Neural crest cell (in vitro differentiated cells): ENCODE measurements at regions not wholly inside any gene's neighbourhood (a gene's known extent, or its start where the extent isn't known, plus 50 kb on each side); places are given as distances from the start of the nearest gene placed in this dataset.

Experiments
- DNase-seq: peaks from one replicate; pipeline ENCODE4 v3.0.0; 2021; ENCODE audit warnings: low read depth, mixed read lengths, low spot score
- H3K27ac Mint-ChIP-seq: one replicate; pipeline ENCODE4 v1.8.0; 2021; ENCODE audit warnings: mild to moderate bottlenecking, mixed read lengths; ENCODE audit not compliant: unreplicated experiment
- H3K27me3 Mint-ChIP-seq: 2 replicates; pipeline ENCODE4 v1.8.0; 2021; ENCODE audit warnings: low read depth, mild to moderate bottlenecking, mixed read lengths
- H3K36me3 Mint-ChIP-seq: 2 replicates; pipeline ENCODE4 v1.8.0; 2021; ENCODE audit warnings: low read depth, mild to moderate bottlenecking, mixed read lengths
- H3K4me1 Mint-ChIP-seq: 2 replicates; pipeline ENCODE4 v1.8.0; 2021; ENCODE audit warnings: mixed read lengths
- H3K4me3 Mint-ChIP-seq: one replicate; pipeline ENCODE4 v1.8.0; 2021; ENCODE audit warnings: mild to moderate bottlenecking, mixed read lengths
- H3K9me3 Mint-ChIP-seq: 2 replicates; pipeline ENCODE4 v1.8.0; 2021; ENCODE audit warnings: mixed read lengths
- TF ChIP-seq, protein P1 (sequence below): fragments of 200-600 bp; sonication (generic); conservative IDR thresholded peaks from 2 replicates; pipeline ENCODE4 v1.5.0; 2021; ENCODE audit warnings: antibody characterized with exemption, mild to moderate bottlenecking

DNA sequence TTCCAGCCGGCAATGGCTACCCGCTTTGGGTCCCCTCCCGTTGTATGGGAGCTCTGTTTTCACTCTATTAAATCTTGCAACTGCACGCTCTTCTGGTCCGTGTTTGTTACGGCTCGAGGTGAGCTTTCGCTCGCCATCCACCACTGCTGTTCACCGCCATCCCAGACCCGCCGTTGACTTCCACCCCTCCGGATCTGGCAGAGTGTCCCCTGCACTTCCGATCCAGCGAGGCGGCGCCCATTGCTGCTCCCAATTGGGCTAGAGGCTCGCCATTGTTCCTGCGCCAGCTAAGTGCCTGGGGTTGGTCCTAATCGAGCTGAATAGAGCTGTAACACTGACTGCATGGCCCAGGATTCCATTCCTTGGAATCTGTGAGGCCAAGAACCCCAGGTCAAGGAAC, 359.9 kb downstream of the CTTN start:
- peak overlapping the region; percentile 27 for H3K27ac Mint-ChIP-seq
- H3K9me3 Mint-ChIP-seq: no peaks in the 10 kb centered on the region
- peaks cover 6% of the 10 kb centered on the region for H3K4me1 Mint-ChIP-seq
- no peak overlapping the region for H3K4me3 Mint-ChIP-seq
- H3K27me3 Mint-ChIP-seq: no peaks in the 10 kb centered on the region
- no peak for DNase-seq
- TF ChIP-seq, protein P1, sequence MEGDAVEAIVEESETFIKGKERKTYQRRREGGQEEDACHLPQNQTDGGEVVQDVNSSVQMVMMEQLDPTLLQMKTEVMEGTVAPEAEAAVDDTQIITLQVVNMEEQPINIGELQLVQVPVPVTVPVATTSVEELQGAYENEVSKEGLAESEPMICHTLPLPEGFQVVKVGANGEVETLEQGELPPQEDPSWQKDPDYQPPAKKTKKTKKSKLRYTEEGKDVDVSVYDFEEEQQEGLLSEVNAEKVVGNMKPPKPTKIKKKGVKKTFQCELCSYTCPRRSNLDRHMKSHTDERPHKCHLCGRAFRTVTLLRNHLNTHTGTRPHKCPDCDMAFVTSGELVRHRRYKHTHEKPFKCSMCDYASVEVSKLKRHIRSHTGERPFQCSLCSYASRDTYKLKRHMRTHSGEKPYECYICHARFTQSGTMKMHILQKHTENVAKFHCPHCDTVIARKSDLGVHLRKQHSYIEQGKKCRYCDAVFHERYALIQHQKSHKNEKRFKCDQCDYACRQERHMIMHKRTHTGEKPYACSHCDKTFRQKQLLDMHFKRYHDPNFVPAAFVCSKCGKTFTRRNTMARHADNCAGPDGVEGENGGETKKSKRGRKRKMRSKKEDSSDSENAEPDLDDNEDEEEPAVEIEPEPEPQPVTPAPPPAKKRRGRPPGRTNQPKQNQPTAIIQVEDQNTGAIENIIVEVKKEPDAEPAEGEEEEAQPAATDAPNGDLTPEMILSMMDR: no peak
- no peaks in the 10 kb centered on the region for H3K36me3 Mint-ChIP-seq

DNA sequence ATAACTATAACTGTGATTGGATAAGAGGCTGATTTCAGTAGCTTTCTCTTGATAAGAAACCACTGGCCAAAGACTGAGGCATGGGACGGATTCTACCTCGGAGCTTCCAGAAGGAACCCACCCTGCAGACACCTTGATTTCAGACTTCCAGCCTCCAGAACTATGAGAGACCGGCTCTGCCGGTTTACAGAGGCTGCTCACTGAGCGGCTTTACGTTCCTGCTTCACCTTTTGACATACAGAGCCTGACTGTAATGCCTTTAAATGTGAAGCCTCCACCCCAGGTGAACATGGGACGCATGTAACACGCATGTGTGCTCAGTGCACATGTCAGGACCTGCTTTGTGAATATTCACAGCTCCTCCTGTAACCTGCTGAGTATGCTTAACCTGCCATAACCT, 361.5 kb downstream of the CTTN start:
- no peaks in the 10 kb centered on the region for H3K36me3 Mint-ChIP-seq
- peaks cover 2% of the 10 kb centered on the region for H3K9me3 Mint-ChIP-seq
- H3K4me1 Mint-ChIP-seq: peaks cover 6% of the 10 kb centered on the region
- TF ChIP-seq, protein P1: no peak
- no peak overlapping the region for H3K4me3 Mint-ChIP-seq
- H3K27ac Mint-ChIP-seq: no peak overlapping the region
- no peak for DNase-seq
- no peaks in the 10 kb centered on the region for H3K27me3 Mint-ChIP-seq

DNA sequence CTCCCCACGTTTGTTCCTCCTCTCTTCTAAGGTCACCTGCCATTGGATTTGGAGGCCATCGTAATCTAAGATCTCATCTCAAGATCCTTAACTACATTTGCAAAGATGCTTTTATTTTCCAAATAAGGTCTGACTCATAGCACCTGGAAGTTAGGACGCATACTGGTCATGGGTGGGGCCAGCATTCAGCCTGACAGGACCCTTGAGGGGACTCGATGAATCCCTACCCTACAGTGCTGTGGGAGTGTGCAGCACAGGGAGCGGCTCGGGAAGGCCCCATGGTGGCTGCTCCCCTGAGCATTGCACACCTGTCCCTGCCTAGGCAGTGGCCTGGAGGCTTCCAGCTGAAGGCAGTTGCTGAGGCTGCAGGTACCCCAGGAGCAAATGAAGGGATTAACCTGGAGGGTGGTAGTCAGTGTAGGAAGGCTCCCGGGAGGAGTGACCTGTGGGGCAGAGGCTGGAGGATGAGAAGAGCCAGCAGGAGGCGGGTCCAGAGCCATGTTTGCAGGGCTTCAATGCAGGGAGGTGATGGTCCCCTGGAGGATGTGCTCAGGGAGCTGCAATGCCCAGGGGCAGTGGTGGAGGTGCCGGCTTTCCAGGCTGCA, 362.2 kb downstream of the CTTN start:
- Mint-ChIP-seq H3K4me1 (peaks cover 6% of the 10 kb centered on the region), H3K9me3 (peaks cover 2% of the 10 kb centered on the region), H3K27me3 (no peaks in the 10 kb centered on the region), H3K4me3 (no peak overlapping the region), H3K27ac (no peak overlapping the region), H3K36me3 (no peaks in the 10 kb centered on the region)
- TF ChIP-seq, protein P1: no peak
- DNase-seq: no peak

DNA sequence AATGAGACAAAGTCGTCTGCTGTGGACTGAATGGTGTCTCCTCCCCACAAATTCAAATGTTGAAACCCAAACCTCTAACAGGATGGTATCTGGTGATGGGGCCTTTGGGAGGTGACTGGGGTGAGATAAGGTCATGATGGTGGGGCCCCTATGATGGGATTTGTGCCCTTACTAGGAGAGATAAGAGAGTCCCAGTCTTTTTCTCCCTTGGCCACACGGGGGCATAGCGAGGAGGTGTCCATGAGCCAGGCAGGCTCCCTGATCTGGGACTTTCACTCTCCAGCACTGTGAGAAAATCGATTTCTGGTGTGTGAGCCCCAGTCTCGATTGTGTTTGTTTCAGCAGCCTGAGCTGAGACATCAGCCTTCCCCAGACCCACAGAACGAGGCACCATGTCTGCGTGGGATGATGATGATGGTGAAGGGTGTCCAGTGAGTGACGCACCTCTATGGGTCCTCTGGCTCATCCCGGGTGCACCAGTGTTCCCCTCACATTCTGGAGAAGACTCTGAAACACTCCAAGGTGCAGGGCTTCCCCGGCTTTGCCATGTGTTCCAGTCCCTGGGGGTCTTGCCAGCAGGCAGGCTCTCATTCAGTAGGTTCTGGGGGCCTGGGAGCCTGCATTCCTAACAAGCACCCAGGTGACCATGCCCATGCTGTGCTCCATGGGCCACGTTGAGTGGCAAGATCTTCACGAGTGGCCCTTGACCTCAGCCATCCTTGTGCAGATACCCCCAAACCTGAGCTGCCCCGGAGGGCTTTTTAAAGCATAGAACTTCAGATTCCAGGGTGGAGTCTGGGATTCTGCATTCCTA, 363.0 kb downstream of the CTTN start:
- H3K27me3 Mint-ChIP-seq: no peaks in the 10 kb centered on the region

DNA sequence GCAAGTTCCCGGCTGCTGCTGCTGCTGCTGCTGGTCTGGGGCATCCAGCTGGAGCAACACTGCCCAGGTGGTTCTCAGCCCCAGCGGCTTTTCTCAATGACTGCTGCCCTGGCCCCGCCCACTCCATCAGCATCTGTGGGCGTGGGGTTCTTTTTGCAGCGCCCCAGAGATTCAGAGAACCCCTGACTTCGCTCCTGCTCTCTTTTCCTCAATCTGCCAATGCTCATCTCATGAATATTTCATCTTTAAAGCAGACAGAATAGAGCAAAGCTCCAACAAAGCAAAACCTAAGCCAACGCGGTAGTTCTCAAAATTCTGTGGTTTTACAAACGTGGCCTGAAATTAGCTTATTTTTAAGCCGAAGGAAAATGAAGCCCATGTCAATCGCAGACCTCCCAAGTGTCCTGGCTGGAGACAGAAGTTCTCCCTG, 363.6 kb downstream of the CTTN start:
- no peak overlapping the region for H3K27ac Mint-ChIP-seq
- H3K4me3 Mint-ChIP-seq: no peak overlapping the region
- peaks cover 2% of the 10 kb centered on the region for H3K9me3 Mint-ChIP-seq
- no peaks in the 10 kb centered on the region for H3K27me3 Mint-ChIP-seq
- TF ChIP-seq, protein P1: no peak
- no peaks in the 10 kb centered on the region for H3K36me3 Mint-ChIP-seq
- H3K4me1 Mint-ChIP-seq: no peaks in the 10 kb centered on the region
- DNase-seq: no peak

More for the DNA sequence above, 363.0 kb downstream of the CTTN start:
- Mint-ChIP-seq H3K4me1 (no peaks in the 10 kb centered on the region), H3K9me3 (peaks cover 2% of the 10 kb centered on the region), H3K27ac (no peak overlapping the region), H3K36me3 (no peaks in the 10 kb centered on the region), H3K4me3 (no peak overlapping the region)
- DNase-seq: no peak
- TF ChIP-seq, protein P1: no peak
